Lower leg skin (tissue), 3 donors: ENCODE measurements at regions not wholly inside any gene's neighbourhood (a gene's known extent, or its start where the extent isn't known, plus 50 kb on each side); places are given as distances from the start of the nearest gene placed in this dataset.

Experiments
- CTCF ChIP-seq, 3 donors: fragments of 450-650 bp; IDR thresholded peaks; one replicate each; pipeline ENCODE4 v1.5.1; 2016; ENCODE audit warnings: antibody characterized with exemption in 3 of 3, mild to moderate bottlenecking in 3 of 3, moderate library complexity in 2 of 3
- POLR2A ChIP-seq, 2 donors: fragments of 450-650 bp; IDR thresholded peaks; one replicate each; pipeline ENCODE4 v1.6.1; 2016 to 2017; ENCODE audit warnings: antibody characterized with exemption in 2 of 2, mild to moderate bottlenecking in 1 of 2, moderate library complexity in 1 of 2

DNA sequence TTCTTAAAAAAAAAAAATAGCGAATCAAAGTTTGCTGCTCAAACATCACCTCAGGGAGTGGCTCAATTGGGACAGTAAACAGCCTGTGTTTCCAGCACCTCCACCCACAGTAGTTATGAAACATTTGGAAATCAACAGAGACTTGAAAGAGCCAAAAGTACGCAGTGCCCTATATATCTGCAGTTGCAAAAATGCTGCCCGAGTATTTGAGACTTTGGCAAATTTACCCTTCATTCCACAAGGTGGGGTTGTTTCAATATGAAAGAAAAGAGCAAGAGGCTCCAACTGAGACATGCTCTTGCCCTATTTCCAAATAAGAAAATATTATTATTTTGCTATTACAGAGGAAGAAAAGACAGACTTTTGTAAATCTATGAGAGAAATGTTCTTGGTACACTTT, 851.1 kb upstream of the RAG2 start:
- TF ChIP-seq CTCF (IDR thresholded peaks at IDR 0.05): no peak
- TF ChIP-seq POLR2A (IDR thresholded peaks at IDR 0.05): no peak
